Neural progenitor cell (in vitro differentiated cells): ENCODE measurements at regions not wholly inside any gene's neighbourhood (a gene's known extent, or its start where the extent isn't known, plus 50 kb on each side); places are given as distances from the start of the nearest gene placed in this dataset.

Source experiments
- EZH2 ChIP-seq: fragments of 200-600 bp; sonication (generic); IDR thresholded peaks from 2 replicates; pipeline ENCODE4 v1.6.1; 2017; ENCODE audit warnings: antibody characterized with exemption, mild to moderate bottlenecking, moderate library complexity
- EZH2phosphoT487 ChIP-seq: fragments of 200-600 bp; sonication (generic); IDR thresholded peaks from 2 replicates; pipeline ENCODE4 v1.6.1; 2017; ENCODE audit warnings: antibody characterized with exemption
- TF ChIP-seq, protein P1 (sequence below): fragments of 200-600 bp; sonication (generic); IDR thresholded peaks from 2 replicates; pipeline ENCODE4 v1.5.1; 2017; ENCODE audit warnings: antibody characterized with exemption, mild to moderate bottlenecking

DNA sequence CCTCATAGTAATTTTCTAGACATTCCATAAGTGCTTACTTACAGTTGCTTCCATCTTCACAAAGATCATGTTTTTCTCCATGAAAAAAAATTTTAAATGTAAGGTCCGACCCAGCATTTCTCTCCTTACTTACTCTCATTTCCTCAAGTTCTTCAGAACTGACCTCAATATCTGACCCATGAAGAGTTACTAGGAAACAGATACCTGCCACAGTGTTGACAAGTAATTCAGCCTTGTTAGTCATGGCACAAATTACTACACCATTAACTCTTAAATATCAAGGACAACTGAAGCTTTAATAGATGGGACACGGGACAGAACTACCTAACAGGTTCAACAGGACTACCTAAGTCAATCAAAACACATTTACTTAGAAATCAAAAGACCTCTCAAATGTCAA, 316.2 kb downstream of the POM121L12 start:
- TF ChIP-seq EZH2phosphoT487 (no peak), EZH2 (no peak)
- TF ChIP-seq, protein P1, sequence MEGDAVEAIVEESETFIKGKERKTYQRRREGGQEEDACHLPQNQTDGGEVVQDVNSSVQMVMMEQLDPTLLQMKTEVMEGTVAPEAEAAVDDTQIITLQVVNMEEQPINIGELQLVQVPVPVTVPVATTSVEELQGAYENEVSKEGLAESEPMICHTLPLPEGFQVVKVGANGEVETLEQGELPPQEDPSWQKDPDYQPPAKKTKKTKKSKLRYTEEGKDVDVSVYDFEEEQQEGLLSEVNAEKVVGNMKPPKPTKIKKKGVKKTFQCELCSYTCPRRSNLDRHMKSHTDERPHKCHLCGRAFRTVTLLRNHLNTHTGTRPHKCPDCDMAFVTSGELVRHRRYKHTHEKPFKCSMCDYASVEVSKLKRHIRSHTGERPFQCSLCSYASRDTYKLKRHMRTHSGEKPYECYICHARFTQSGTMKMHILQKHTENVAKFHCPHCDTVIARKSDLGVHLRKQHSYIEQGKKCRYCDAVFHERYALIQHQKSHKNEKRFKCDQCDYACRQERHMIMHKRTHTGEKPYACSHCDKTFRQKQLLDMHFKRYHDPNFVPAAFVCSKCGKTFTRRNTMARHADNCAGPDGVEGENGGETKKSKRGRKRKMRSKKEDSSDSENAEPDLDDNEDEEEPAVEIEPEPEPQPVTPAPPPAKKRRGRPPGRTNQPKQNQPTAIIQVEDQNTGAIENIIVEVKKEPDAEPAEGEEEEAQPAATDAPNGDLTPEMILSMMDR = no peak
